Kidney glomerular epithelial cell (primary cell): ENCODE measurements at regions not wholly inside any gene's neighbourhood (a gene's known extent, or its start where the extent isn't known, plus 50 kb on each side); places are given as distances from the start of the nearest gene placed in this dataset.

Experiments
- DNase-seq: peaks from one replicate; lab custom pipeline; 2025; lab: John Stamatoyannopoulos, UW

DNA sequence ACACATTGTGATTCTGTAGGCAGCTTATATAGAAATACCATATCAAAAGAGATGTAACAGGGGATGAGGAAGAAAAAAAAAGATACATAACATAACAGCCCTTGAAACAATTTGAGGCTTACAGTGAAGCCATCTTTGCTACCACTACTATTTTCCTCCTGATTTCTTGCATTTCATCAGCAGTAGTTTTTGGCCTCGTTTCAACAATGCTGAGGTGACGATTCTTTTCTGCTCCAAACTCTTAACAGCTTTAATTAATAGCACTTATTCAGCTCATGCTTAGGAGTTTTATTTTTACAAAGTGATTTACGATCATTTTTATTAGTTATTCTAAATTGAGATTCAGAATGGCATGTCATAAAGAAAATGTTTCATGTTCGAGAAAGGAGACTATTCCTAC, 163.2 kb downstream of the DCK start:
- DNase-seq = peak; percentile 39

DNA sequence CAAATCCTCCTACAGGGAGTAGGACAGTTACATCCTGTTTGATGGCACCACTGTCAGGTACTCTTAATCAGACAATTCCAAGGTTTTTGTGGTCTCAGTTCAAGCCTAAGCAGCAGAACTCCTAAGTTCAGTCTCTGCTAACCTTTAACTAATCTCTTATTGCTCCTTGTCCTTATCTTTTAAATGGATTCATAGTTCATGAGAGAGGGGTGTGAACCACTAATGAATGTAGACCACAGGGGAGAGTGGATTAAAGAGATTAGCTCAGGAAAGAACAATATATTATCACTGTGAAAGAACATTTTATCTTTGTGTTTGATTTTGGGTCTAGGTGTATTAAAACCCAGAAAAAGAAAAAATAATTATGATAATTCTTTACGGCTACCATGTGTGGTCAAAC, 168.9 kb downstream of the DCK start:
- DNase-seq = no peak

DNA sequence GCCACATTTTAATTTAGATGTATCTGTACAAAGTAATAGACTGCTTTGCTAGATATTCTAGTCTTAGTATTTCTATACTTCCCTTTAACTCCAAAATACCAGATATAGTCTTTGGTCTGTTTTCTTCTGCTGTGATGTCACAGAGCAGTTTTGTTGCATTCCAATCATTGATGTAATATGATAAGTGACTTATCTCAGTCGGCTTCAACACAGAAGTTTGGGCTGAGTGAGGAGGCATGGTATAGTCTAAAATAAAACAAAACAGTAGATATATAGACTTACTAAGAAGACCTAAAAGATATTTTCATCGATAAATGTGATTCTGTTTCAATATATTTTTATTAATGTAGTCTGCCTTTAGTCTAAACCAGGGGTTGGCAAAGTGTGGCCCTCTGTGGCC, 169.9 kb downstream of the DCK start:
- no peak for DNase-seq

DNA sequence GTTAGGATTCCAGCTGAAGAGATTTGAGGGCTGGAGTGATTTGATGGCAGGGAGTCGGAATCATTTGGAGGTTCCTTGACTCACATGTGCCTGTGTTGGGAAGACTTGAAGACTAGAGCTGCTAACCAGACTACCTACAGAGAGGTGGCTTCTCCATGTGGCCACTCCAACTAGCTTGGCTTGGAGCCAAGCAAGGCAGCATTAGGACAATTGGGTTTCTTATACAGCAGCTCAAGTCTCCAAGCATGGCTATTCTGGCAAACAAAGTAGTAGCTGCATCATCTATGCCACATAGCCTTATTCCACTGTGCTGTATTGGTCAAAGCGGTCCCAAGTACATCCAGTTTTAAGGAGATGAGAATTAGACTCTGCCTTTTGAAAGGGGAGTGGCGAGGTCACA, 171.7 kb upstream of the SLC4A4 start:
- no peak for DNase-seq

DNA sequence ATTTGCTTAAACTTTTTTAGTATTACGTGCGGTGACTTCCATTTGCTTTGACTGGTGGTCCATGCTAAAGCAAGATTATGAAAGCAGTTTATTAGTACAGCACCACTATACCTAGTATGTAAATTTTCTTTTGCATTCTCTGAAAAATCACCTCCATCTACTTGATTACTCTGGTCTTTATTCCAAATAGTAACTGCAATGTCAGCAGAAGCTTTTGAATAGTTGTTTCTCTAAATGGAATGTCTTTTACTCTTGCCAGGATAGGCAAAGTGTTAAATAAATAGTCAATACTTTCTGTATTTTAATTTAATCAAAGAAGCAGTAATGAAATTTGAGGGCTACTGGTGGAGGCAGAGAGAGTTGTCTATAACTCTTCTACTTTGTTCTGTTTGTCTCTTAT, 167.2 kb upstream of the SLC4A4 start:
- no peak for DNase-seq

DNA sequence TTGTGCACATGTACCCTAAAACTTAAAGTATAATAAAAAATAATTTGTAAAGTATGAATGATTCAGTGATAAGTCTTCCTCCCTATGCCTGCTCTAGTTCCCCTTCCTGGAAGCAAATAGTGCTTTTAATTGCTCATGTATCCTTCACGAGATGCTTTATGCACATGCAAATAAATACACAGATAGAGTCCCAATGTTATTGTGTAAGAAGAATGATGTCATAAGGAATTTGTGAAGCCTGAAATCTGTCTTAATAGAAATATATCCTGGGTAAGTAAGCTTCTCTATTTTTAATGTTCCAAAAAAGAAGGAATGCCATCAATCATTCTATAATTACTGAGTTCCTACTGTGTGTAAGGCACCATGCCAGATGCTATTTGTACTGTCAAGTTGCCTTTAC, 157.5 kb upstream of the SLC4A4 start:
- no peak for DNase-seq

DNA sequence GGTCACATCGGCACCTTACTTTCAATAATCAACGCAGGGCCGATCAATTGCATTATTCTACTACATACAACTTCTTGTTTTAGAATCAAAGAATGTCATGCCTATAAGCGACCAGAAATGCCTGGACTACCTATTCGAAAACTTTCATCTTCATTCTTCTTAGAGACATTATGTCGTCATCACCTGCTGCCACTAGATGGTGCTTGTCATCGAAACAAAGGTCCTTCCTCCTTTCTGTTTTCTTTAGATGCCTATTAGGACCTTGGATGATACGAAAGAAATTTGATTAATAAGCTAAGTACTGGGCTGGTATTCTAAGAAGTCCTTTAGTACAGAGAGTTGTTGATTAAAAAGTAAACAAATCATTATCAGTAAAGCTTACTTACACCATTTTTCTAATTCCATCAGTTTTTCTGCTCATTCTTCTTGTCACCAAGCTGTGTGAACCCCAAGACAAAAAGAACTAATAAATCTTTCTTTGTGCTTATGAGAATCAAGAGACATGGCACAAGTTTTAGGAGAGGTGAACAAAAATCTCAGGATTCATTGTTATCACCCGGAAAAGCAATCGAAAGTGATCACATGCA, 154.5 kb upstream of the SLC4A4 start:
- DNase-seq = peak; percentile 74

DNA sequence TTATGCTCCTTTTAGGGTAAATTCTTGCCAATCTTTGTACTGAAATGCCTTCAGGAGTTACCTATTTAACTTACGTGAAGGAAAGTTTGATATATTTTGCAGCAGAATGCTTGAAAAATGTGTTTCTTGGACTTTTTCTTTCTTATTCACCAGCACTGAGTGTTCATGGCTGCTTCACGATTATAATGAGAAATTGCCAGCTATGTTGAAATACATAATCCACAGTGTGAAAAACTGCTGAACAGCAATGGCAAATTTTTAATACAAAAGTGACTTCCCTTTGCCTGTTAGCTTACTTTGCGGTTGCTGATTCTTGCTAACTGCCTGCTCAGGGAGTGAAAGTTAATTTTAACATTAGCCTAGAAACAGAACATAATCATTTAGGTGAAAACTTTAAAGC, 153.8 kb upstream of the SLC4A4 start:
- DNase-seq = no peak

DNA sequence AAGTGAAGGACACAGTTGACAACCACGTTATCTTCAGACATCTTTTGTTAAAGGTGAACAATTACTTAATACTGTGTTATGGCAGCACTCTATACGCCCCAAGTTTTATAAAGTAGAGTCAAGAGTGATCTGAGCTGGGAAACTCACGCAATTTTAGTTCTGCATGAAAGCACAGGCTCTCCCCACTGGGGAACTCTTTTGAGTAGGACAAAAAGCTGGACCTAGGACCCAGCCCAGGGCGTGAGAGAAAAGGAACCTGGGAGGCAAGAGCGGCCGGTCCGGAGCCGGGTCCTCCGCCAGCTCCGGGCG, 152.6 kb upstream of the SLC4A4 start:
- DNase-seq = peak; percentile 41

DNA sequence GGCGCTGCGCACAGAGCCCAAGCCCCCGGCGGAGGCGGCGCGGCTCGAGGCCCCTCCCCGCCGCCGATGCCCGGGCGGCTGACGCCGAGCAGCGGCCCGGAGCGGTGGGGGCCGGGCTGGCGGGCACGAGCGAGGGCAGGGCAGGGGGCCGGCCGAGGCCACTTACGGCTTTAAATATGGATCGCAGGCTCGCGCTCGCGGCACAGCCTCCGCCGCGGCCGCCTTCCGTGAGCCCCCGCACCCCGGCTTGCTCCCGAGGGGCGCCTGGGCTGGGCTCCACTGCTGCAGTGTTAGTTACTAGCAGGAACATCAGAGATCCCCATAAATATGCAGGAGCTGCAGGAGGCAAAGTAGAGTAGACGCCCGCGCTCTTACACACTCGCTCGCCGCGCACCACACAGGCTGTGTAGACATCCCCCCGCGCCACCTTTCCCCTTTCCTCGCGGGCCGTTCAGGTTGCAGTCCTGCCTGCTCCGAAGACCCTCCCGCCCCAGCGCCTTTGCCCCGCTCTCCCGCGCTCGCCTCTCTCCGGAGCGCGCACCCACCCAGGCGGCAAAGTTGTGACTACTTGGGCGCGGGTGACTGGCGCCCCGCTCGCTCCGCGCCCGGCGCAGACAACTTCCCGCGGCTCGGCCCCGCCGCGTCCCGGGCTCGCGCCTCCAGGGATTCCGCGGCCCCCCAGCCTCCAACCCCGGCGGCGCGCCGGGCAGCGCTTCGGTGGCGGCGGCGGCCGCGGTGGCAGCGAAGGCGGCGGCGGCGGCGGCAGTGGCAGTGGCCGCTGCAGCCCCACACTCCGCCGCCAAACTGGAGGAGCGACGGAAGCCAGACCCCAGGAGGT, 152.0 kb upstream of the SLC4A4 start:
- DNase-seq = peak; percentile 44

DNA sequence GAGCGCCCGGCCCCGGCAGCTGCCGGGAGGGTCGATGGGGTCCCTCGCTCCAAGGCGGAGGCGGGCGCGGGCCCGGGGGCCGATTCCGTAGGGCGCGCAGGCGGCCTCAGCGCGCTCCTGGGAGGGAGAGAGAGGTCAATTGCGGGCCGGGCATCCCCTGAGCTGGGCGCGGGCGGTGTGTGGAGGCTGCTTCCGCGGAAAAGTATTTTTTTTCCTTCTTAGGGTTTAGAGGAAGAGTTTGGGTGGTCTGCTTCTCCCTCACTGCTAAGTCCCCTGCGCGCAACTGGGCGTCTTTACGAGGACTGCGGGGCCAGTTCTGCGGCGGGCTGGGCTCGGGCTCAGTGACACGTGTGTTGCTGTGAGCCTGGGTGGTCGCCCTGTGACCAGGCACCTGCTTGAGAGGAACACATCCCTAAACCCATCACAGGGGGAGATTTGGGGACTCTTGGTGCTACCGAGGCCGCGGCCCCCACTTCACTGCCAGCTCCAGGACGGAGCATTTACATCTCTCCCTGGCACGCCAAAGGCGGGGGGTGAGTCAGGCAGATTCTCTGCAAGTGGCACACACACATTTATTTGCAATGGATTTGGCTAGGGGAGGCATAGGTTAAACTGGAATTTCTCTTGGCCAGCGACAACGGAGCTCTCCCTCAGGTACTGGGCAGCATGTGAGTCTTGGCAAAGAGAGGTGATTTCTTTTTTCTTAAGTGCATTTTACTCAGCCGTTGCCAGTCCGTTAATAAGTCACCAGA, 151.2 kb upstream of the SLC4A4 start:
- DNase-seq = peak; percentile 63

DNA sequence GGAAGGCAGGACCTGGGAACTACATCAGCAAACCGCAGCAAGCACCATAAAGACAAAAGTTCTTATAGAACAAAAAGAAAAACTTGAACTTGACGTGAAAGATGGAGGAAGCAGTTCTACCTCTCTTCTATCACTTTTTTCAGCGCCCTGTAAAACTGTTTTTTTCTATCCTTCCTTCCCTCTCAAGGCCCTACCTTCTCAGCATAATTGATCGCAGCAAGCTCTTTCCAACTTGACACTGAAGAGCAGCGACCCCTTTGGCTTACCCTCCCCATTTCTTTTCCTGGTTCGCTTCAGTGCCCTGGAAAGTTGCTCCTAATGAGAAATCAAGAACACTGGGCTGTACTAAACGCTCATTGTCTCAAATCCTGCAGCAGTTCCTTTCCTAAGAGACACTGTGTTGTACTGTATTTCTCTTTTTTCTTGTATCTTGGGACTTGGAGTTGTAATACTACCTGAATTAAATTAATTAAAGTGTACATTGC, 150.6 kb upstream of the SLC4A4 start:
- peak; percentile 55 for DNase-seq

DNA sequence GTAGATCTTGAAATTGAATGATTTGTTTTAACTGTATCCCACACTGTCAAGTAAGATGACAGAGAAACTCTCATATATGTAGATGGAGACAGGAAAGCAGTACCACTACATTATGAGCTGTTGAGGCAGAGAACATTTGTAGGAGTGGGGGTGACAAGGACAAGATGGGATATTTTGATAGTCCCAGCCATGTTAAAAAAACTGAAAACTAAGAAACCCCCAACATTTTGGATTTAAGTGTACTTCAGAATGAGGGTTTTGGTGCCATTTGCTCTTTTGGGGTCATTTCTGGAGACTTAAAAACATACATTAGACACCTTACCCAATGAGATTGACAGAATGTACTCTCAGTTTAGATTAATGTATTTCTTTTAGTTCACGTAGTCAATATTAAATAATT, 149.9 kb upstream of the SLC4A4 start:
- DNase-seq = no peak

DNA sequence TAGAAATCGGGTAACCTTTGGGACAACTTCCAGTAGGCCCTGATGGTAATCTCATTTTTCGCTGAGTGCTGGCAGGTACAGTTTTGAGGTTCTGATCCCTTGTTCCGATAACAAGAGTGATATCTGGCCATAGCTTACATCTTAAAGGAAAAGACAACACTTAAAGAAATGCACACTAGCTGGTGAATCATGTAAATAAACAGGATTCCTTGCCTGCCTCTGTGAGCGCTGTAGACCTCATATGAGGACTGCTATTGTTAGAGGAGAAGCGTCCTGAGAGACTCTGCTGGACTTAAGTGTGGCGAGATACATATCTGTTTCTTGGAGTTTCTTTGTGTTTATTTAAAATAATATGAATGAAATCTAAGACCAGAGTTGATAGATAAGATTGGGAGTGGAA, 149.3 kb upstream of the SLC4A4 start:
- DNase-seq = no peak

DNA sequence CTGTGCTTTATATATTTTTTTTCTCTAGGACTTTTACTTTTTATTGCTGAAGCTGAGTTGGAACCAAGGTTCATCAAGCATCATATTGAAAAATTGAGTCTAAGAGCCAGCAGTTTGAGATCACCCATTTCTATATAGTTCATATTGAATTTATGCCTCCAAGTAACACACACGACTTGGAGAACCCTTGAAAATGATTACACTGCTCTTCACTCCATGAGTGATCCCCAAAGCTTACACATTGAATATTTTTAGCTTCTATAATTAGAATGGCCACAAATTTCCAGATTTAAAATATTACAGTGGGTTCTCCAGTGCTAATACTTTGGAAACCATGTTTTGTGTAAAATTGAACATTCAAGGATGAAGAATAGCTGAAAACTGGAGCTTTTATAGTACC, 144.4 kb upstream of the SLC4A4 start:
- DNase-seq = no peak

DNA sequence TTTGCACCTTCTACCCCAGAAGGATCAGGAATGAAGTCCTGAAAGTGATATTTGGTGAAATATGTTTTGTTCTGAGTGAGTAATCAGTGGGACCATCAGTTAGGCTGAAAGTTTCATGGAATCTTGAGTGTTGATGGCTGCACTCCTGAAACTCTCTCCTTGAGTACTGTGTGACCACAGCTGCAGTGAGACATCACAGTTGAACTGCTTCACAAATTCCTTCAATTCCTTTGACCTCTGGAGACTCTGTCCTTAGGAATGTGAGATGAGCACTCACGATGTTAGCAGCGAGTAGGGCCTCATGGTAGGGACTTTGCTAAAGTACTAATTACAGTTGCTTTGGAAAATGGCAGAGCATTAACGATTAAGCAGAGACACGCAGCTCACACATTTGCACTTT, 142.9 kb upstream of the SLC4A4 start:
- peak; percentile 60 for DNase-seq

DNA sequence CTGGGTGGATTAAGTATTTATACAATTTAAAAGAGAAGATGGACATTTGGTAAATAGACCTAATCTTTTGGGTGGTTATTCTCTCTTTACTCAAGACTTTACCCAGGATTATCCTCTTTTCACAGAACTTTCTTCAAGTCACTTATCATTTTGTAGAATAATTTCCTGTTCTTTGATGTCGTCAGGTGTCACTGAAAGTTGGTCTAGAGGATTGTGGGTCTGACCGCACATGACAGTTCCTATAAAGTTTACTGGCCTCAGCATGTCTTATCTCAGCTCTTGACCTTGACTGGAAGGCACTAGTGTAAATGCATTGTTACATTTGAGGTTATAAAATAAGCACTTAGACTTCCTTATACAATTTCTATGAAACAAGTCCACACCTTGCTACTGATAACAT, 139.9 kb upstream of the SLC4A4 start:
- no peak for DNase-seq

DNA sequence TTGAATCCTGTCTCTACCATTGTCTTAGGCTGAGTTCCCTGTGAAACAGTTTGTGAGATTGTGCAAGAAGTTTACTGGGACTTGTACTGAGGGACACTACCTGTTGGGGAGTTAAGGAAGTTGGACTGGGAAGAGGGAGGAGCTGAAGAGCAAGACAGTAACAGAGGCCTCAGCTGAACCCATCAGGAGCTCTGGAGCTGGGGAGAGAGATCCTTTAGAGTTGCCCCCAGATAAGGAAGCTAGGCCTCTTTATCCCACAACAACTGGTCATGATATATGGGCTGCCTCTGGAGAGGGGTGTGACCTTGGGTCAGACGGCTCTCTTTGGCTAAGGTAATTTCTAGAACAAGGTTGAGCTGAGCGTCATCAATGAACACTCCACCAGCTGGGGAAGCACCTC, 137.8 kb upstream of the SLC4A4 start:
- DNase-seq = no peak

DNA sequence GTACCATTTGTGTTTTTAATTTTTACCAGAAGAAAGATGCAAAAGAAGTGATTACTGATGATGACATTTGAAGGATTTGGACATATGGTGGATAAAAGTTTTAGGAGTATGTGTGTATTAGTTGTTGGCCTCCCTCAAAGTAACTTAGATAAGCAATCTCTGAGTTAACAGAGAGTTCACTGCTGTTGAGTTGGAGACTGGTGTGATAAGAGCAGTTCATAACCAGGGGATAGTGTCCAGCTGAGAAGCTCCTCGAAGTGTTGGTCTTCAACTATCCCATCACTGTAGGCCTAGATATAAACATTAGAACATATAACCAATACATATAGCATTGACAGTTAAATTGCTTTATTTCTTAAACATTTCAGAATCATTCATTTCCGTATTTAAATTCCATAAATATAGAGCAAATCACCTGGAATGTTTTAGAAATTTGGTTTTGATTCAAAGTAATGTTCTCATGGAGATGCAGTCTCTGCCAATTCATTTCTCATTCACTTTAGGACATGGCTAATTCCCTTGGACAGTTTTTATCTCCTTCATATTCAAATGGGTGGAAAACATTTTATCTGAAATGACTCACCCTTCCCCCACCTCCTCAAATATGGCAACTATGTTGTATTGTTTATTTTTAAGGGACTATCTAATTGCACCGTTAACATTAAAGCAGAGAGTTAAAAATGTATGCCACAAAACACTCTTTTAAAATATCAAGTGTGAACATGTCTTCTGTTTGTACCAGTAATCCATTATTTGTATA, 136.8 kb upstream of the SLC4A4 start:
- DNase-seq = no peak

DNA sequence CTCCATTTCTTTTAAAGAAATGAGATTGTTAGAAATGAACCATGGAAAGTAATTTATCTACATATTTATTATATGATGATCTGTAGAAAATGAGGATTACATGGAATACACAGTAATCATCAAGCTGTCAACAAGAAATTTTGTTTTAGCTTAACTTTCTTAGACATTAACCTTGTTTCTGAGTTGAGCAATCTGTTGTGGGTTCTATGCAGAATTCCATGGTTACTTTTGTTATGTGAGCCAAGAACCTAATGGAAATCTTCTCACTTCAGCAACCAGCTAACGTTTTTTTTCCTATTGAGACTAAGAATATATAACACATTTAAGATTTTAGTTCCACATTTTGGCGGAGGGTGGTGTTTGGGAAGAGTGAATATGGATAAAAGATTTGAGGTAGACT, 136.1 kb upstream of the SLC4A4 start:
- DNase-seq = no peak

DNA sequence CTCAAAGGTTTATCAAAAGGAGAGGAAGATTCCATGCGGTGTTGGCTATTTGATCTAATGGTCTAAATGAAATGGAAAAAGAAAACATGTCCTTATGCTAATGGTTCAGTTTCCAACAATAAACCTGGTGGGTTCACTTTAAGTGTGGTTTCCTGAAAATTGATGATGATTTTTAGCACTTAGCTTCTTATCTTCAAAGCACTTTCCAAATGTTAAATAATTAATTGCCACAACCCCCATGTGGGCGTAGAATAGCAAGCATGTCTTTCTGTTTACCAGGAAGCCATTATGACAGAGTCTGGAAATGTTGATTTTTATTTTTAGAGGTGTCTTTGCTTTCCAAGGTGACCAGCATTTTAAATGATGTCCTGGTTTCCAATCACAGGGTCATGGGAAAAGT, 134.8 kb upstream of the SLC4A4 start:
- no peak for DNase-seq

DNA sequence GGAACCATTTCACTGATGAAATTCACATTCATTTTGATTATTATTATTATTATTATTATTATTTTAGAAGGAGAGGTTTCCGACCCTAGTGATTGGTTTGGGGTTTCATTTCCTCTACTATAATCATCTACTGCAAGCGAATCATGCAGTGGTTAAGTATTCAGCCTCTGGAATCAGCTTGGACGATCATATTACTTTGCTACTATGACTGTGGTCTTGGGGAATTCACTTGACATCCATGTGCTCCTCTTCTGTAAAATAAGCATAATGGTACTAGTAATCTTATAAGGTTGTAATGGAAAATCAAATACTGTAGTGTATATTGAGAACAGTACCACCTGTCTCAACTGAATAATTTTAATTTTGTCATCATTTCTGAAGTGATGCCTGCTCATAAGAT, 132.1 kb upstream of the SLC4A4 start:
- DNase-seq = no peak

DNA sequence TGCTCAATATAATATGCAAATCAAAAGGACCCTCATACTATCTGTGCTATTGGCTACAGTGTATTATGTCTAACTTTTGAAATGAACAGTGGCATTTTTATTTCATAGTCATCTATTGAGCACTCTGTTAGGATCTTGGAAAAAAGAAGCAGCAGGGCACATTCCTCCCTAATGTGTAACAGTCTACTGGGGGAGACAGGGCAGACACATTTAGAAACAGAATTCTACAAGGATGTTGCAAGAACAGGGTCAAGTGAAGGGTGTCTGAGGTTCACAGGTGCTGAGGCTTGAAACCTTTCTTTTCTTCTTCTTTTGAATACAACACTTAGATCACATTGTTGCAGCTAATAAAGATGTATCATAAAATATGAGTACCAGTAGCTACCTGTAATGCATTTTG, 129.7 kb upstream of the SLC4A4 start:
- peak; percentile 74 for DNase-seq
